NCI-H2196 treated with DMSO at 0.1 percent for 48 hours (cell line): ENCODE measurements at regions not wholly inside any gene's neighbourhood (a gene's known extent, or its start where the extent isn't known, plus 50 kb on each side); places are given as distances from the start of the nearest gene placed in this dataset.
"Not testable (repeated sequence)": the region's sequence is repeated elsewhere in the genome, so short reads cannot be mapped to it uniquely, and the experiment has no call there.

Experiments
- DNase-seq: peaks from one replicate; lab custom pipeline; 2025; ENCODE audit not compliant: unreplicated experiment; lab: John Stamatoyannopoulos, UW

DNA sequence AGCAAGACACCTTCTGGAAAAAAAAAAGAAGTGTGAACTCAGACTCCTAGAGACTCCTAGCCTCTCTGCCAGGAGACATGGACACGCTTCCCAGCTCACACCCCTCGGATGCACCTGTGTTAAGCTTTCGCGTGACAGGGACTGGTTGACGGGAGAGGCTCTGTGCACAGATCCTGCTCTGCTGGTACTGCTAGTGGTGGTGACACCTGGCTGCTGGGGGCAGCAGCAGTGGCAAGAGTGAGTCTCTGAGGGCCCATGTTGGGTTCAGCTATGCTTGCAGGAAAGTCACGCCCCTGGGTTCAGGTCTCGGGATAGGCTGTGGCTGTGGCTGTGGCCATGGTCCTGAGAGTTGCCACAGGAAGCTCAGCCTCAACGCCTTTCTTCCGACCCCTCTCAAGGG lies 81.1 kb downstream of the XRCC2 start:
- DNase-seq: no peak

DNA sequence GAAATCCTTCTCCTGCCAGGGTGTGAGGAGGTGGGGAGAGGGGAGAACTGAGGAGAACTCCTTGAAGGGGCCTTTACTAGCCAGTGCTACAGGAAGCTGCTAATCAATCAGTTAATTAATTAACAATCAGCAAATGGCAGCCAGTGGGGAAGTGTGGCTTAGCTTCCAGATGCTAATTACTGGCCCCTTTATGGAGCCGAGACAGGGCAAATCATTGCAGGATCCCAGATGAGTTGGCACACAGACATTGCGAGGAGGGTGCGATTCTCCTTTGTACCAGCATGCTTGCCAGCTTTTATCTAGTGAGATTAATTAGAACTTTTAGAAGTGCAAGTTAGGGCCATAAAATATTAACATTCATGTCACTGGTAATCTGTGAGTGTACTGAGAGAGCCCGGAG lies 84.0 kb downstream of the XRCC2 start:
- DNase-seq: no peak

DNA sequence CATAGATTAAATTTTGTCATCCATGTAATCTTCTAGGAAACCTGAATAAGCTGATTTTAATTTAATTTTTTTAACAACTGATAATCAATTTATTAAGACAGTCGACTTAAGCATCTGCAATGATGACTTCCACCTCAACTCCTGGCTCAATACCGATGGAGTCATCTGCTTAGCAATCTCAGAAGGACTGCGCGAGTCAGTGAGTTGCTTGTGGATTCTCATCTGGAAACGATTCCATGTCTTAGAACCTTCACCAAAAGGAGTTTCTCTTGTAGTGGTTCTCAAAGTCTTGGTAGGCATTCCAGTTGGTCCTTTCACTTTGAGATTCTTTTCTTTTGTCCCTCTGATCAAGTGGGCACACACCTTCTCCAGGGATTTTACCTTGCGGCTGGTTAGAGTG lies 85.5 kb downstream of the XRCC2 start:
- no peak for DNase-seq

DNA sequence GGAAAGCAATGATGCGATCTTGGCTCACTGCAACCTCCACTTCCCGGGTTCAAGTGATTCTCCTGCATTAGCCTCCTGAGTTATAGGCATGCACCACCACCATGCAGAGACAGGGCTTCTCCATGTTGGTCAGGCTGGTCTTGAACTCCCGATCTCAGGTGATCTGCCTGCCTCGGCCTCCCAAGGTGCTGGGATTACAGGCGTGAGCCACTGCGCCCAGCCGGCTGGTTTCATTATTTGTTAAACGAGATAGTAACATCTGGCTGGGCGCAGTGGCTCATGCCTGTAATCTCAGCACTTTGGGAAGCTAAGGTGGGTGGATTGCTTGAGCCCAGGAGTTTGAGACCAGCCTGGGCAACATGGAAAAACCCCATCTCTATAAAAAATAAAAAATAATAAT lies 86.1 kb downstream of the XRCC2 start:
- DNase-seq: not testable (repeated sequence)

DNA sequence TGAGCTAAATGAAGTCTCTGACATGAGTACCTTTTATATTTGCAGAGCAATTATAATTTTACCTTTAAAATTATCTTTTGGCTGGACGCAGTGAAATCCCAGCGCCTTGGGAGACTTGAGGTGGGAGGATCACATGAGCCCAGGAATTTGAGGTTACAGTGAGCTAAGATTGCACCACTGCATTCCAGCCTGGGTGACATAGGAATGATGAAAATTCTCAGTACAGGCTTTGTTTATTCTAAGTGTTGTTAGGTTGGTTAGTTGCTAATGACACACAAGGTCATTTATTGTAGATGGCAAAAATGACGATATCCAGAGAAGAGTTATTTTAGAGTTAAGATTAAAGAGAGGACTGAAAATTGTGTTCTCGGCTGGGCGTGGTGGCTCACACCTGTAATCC lies 87.6 kb downstream of the XRCC2 start:
- no peak for DNase-seq

DNA sequence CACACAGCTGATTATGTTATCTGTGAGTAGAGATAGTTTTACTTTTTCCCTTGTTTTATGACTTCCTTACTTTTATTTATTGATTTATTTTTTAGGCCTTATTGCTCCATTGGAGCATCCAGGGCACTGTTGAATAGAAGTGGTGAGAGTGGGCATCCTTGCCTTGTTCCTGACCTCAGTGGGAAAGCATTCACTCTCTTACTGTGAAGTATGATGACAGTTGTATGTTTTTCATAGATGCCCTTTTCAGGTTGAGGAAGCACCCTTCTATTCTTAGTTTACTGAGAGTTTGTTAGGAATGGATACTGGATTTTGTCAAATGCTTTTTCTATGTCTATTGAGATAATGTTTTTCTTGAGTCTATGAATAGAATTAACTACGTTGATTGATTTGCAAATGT lies 88.6 kb downstream of the XRCC2 start:
- DNase-seq: no peak

DNA sequence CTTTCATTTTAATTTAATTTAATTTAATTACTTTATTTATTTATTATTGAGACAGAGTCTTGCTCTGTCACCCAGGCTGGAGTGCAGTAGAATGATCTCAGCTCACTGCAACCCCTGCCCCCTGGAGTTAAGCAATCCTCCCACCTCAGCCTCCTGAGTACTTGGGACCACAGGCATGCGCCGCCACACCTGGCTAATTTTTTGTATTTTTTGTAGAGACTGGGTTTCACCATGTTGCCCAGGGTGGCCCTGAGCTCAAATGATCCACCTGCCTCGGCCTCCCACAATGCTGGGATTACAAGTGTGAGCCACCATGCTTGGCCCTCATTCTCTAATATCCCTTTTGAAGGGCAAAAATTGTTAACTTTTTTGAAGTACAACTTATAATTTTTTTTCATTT lies 92.9 kb downstream of the XRCC2 start:
- no peak for DNase-seq

DNA sequence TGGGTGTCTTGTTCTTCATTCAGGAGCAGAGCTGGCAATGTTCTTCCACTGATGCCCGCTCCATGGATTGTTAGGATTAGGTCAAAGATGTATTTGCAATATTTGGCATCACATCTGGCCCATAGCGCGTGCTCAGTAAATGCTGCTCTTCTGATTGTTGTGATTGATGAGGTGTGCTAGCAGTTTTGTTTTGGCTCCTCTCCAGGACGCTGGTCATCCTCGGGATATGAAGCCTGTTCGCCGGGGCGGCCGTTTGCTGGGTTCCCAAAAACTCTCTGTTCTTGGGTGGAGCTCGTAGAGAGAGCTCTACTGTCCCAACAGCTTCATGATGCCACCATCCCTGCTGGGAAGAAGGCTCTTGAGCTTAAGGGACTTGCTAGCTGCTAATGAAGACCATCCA lies 96.9 kb downstream of the XRCC2 start:
- DNase-seq: no peak

DNA sequence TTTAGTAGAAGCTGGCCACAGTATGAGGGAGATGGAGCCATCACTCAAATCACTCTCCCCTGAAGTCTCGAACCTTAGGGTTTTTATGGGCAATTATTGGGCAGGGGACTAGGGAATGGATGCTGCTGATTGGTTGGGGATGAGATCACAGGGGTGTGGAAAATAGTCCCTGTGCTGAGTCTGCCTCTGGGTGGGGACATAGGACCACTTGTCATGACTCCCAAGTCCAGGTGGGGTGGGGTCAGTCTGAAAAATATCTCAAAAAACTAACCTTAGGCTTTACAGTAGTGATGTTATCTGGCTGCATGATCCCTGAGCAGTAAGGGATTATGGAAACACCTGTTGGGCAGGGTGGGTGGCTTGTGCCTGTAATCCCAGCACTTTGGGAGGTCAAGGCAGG lies 98.6 kb downstream of the XRCC2 start:
- no peak for DNase-seq

DNA sequence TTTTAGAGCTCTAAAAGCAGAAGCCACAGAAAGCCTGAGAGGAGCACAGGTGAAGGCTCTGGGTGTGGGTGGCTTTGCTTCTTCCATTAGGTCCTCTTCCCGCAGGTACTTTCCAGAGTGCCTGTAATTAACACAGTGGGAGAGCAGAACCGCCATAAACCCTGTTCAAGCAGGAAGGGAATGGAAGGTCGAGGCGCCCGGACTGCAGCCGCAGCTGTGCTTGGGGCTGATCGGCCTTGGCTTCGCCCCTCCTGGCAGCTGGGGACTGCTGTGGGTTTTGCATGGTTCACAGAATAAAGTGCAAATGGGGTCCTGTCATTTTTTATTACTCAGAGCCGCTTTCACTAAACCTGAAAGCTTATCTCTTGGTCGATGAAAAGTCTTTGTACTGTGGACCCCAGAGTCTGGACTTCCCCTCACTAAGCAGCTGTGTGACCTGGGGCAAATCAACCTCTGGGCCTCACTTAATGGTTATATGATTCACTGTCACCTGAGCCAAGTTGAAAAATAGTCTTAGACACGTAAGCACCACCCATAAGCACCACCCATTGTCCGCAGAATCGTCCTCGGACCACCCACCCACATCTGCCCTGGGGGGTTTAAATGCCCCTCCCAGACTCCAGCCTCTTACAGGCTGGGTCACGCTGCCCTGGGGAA lies 100.9 kb downstream of the XRCC2 start:
- DNase-seq: no peak

DNA sequence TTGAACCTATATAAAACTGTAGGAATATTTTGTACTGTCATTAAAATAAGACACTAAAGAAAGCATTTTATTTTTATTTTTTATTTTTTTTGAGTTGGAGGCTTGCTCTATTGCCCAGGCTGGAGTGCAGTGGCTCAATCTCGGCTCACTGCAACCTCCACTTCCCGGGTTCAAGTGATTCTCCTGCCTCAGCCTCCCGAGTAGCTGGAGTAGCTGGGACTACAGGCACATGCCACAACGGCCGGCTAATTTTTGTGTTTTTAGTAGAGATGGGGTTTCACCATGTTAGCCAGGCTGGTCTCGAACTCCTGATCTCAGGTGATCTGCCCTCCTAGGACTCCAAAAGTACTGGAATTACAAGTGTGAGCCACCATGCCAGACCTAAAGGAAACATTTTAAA lies 102.8 kb downstream of the XRCC2 start:
- not testable (repeated sequence) for DNase-seq

DNA sequence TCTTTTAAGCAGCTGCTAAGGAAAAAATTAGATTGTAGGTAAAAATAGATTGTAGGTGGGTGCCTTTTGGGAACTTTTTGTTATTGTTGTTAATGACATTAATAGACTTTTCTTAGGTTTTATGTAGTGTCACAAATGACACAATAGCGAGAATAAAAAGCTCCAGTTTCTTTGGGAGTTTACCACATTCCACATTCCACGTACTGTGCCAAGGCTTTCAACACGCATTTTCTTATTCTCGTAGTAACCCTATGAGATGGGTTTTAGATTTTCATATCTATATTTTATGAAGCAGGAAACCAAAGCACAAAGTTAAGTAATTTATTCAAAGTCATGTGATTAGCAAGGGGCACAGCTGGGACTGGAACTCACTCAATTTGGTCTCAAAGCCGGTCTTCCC lies 103.8 kb downstream of the XRCC2 start:
- no peak for DNase-seq

DNA sequence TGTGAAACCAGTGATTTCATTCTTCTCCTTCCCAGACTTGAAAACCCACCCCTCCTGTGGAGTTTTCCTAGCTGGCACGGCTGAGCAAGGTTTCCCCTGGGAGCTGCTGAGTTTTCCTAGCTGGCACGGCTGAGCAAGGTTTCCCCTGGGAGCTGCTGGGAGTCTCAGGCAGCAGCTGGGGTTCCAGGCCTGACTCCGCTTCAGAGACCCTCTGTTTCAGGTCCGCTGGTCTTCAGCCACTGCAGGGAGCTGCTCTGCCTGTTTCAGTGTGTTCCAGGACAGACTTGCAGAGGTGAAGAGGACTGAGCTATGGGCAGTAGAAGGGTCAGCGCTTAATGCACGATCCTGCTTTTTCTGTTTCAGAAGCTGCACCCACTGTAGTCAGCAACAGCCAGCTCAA lies 104.9 kb downstream of the XRCC2 start:
- no peak for DNase-seq

DNA sequence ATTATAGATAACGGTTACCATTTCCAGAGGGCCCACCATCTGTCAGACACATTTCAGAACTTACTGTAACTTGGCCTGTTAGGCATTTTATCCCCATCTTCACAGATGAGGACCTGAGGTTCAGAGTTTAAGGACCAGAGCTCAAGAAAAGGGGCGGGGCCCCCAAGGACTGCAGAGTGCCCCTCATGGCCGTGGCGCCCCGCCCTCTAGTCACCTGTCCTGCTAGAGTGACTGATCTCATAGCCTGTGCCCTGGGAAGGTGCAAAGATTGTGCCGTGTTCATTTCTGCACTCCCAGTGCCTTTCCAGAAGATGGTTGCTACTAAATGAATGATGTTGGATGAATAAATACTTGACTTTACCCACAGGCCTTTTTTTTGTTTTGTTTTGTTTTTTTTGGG lies 107.0 kb downstream of the XRCC2 start:
- no peak for DNase-seq

DNA sequence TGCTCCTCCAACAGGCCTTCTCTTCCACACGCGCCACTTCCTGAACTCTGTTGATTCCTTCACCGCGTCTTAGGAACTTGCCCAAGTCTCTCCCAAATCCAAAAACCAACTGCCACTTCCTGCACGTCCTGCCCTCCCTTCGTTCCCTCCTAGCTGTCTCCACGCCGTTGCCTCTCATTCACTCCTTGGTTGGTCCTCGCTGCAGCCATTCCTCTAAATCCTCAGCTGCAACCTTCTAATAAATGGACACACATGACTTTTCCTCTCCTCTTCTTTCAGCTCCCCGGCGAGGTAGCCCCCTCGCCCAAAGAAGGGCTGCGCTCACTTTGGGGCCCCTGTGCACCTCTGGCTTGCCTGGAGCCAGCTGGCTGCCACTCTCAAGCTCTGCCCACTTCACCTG lies 110.2 kb downstream of the XRCC2 start:
- DNase-seq: no peak

DNA sequence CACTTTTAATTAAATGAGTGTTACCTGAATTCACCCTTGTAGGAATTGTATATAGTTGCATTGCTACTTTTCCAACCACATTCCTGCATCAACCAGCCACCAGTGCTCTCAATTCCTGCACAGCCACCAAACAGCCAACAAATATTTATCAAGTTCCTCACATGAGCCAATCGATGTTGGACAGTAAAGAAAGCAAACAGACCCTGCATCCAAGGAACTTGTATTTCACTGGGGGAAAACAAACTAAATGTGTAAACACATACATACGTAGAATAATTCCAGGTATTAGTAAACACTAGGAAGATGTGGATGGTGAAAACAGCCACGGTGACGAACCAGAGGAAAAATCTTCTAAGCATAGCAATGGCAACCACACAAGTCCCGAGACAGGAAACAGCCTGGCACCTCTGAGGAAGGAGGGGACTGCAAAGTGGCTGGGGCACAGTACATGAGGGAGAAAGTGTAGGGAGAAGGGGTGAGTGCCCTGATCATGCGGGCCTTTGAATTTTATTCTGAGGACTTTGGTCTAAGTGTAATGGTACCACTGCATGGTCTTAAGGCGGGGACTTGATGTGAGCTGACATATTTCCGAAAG lies 111.2 kb downstream of the XRCC2 start:
- no peak for DNase-seq

DNA sequence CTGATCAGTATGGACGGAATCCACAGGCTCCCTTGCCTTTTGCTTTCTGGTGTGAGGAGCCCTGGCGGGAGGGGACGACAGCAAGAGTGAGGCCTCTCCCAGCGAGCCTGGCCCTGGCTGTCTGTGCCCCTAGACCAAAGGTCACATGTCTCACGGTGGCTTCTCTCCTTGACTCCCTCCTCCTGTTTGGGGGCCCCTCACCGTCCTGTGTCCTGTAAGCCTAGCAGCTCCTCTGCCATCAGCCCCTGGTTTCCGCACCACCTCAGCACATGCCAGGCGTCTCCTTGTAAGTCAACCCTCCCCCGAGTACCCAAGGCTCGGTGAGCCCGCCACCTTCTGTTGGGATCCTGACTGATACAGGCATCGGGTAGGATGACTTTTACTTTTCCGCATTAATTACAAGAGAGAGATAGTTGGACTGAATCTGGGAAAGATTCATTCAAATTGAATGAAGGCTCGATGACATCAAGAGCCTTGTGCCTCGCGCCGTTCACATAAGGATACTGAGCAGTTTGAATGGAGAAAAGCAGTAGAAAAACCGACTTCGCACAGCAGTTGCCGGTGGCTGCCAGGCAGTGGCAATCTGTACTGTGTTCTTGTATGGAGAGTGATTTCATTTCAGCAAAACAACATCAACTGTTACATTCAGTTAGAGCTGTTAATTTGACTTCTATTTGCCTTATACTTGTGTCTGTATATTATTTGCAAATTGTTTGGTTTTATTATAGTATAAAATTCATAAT lies 119.8 kb downstream of the XRCC2 start:
- DNase-seq: no peak

DNA sequence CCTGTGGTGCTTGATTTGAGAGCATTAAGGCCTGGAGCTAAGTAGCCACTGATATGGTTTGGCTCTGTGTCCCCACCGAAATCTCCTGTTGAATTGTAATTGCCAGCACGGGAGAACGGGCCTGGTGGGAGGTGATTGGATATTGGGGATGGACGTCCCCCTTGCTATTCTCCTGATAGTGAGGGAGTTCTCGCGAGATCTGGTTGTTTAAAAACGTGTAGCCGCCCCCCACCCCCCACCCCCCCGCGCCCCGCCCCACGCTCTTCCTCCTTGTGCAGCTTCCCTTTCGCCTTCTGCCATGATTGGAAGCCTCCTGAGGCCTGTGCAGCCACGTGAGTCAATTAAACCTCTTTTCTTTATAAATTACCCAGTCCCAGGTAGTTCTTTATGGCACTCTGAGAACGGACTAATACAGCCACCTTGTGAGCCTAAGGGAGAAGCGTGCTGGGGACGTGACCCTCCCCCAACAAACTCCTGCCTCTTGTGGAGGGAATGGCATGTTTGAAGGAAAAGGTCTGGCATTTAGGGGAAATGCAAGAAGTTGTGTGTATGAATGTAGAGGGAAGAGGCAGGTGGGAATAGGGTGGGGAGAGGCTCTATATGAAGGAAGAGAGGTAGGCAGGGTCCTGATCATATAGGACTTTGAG lies 118.0 kb upstream of the KMT2C start:
- no peak for DNase-seq

DNA sequence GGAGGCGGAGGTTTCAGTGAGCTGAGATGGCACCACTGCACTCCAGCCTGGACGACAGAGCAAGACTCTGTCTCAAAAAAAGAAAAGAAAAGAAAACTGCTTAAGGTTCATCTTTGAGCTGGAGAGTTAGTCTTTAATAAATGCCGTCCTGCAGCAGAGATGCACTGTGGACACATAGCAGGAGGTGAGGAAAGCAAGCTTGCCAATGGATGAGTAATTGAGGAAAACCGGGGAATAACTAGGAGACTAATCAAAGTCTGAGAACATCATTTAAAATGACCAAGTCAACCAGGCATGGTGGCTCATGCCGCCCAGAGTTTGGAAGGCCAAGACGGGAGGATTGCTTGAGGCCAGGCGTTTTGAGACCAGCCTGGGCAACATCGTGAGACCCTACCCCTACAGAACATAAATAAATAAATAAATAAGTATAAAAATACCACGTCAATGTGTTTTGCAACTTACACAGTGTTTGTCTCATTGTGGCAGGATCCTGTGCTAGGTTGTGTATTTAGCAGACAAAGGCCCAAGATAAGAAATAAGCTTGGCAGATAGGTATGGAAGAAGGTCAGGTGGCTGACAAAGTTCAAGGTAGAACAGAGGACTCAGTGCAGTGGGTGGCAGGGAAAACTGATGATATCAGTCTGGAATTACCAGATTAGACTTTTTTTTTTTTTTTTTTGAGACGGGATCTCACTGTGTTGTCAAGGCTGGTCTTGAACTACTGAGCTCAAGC lies 115.7 kb upstream of the KMT2C start:
- DNase-seq: no peak

DNA sequence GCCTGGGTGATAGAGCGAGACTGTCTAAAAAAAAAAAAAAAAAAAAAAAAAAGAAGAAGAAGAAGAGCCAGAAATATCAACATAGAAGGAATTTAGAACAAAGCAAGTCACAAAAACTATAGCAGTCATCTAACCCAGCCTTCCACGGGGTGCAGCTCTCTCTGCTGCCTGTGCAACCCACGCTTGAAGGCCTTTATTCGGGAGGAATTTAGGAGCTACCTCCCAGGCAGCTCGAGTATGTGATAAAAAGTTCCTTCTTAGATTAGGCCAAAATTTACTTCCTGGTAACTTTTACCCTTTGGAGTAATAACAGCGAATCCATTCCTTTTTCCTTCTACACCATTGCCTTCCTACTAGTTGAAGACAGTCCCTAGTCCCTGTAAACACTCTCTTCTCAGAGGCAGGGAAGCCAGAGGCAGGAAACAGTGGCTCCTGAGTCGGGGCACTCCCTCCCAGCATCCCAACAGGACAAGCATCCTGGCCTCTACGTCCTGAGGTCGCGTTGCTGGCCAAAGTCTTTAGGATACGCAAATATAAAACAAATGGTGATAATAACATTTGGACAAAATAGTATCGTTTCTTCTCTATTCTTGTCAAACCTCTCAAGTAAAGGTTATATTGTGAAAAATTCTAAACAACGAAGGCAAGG lies 109.3 kb upstream of the KMT2C start:
- no peak for DNase-seq

DNA sequence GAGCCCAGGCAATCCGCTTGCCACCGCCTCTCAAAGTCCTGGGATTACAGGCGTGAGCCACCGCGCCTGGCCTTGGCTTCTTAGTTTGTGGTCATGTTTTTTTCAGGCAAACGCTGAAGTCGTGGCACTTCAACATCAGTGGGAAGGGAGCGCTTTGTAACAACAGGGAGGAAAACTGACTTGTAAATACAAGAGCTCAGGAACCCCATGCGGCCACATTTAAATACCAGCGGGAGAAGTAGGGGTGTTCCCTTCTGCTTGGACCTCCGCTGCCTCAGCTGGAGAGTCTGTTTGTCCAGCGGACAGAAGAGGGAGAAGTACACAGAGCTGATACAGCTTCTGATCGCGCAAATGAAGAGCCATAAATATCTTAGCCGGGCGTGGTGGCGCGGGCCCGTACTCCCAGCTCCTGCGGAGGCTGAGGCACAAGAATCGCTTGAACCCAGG lies 108.7 kb upstream of the KMT2C start:
- no peak for DNase-seq
